Vagina (tissue), 2 donors: ENCODE measurements at regions not wholly inside any gene's neighbourhood (a gene's known extent, or its start where the extent isn't known, plus 50 kb on each side); places are given as distances from the start of the nearest gene placed in this dataset.

Experiments used
- CTCF ChIP-seq, 3 experiments: fragments of 450-650 bp in 2 of 3; fragments of 200-600 bp in 1 of 3; sonication (generic) in 1 of 3; IDR thresholded peaks; one replicate each; pipeline ENCODE4 v1.5.1; 2017 to 2019; ENCODE audit warnings: antibody characterized with exemption in 3 of 3, mild to moderate bottlenecking in 2 of 3, moderate library complexity in 2 of 3
- POLR2A ChIP-seq, 2 donors: fragments of 450-650 bp; IDR thresholded peaks; one replicate each; pipeline ENCODE4 v1.6.1; 2017; ENCODE audit warnings: antibody characterized with exemption in 2 of 2, mild to moderate bottlenecking in 2 of 2, moderate library complexity in 2 of 2
- POLR2AphosphoS5 ChIP-seq, 2 donors: sonication (generic); formaldehyde crosslinking; IDR thresholded peaks; one replicate each; pipeline ENCODE4 v1.9.0; 2017; ENCODE audit warnings: antibody characterized with exemption in 2 of 2, mild to moderate bottlenecking in 2 of 2, low read depth in 1 of 2; ENCODE audit not compliant: insufficient read depth in 1 of 2

GRCh38 chr9:74066605-74067004, 430.5 kb upstream of the RORB start:
- TF ChIP-seq CTCF (IDR thresholded peaks at IDR 0.05): no peak
- TF ChIP-seq POLR2AphosphoS5 (IDR thresholded peaks at IDR 0.05; ENCODE audit: insufficient read depth in 1 of 2, low read depth in 1 of 2): no peak
- TF ChIP-seq POLR2A (IDR thresholded peaks at IDR 0.05): no peak
